ENCODE measurements at regions not wholly inside any gene's neighbourhood (a gene's known extent, or its start where the extent isn't known, plus 50 kb on each side); places are given as distances from the start of the nearest gene placed in this dataset.

- WGBS (ENCODE audit: extremely low coverage, insufficient coverage, insufficient read length) = no CpG with 5 or more reads among the region's 6 CpGs
- peak; percentile 82 to 93 for DNase-seq
- no peaks in the 10 kb centered on the region for H3K9me3 ChIP-seq (ENCODE audit: insufficient read depth, low read depth, low read length)
These were observed 222.8 kb downstream of the ADAMTS9 start for GRCh38 chr3:64464955-64465354.

GRCh38 chr3:64463981-64464380 is 223.8 kb downstream of the ADAMTS9 start:
- no peak overlapping the region for H2AK5ac ChIP-seq (ENCODE audit: low read length)
- peaks cover 0 to 2% of the 10 kb centered on the region in 2 experiments for H3K4me1 ChIP-seq (ENCODE audit: control insufficient read depth in 1 of 2, insufficient read depth in 2 of 2, low read length in 2 of 2)
- no peaks in the 10 kb centered on the region for H3K36me3 ChIP-seq (ENCODE audit: control insufficient read depth in 1 of 2, insufficient read depth in 2 of 2, low read length in 2 of 2)
- no peak overlapping the region for H4K8ac ChIP-seq (ENCODE audit: low read depth, low read length)
- H4K12ac ChIP-seq (ENCODE audit: low read depth, low read length) = no peak overlapping the region
- H3K79me1 ChIP-seq (ENCODE audit: low read length) = peaks cover 2% of the 10 kb centered on the region
- H3K4me2 ChIP-seq (ENCODE audit: low read length) = no peak overlapping the region
- H3K18ac ChIP-seq (ENCODE audit: low read length) = no peak overlapping the region
- H3K4ac ChIP-seq (ENCODE audit: low read depth, low read length) = no peak overlapping the region
- H2BK120ac ChIP-seq (ENCODE audit: insufficient read depth, low read length, poor library complexity) = no peak overlapping the region
- H3K27ac ChIP-seq (ENCODE audit: low read depth, low read length) = no peak overlapping the region
- no peak overlapping the region for H3K4me3 ChIP-seq (ENCODE audit: low read depth, low read length)
- WGBS (ENCODE audit: extremely low coverage, insufficient coverage, insufficient read length) = no CpG with 5 or more reads among the region's 4 CpGs
- H3K27me3 ChIP-seq (ENCODE audit: insufficient read depth, low read length) = no peaks in the 10 kb centered on the region
- no peak overlapping the region for H2BK12ac ChIP-seq (ENCODE audit: low read length)
- H2BK5ac ChIP-seq (ENCODE audit: low read depth, low read length, poor library complexity) = no peak overlapping the region
- H3K9me3 ChIP-seq (ENCODE audit: insufficient read depth, low read depth, low read length) = no peaks in the 10 kb centered on the region
- no peak overlapping the region for H2AFZ ChIP-seq (ENCODE audit: insufficient read depth, low read length, poor library complexity)
- no peak overlapping the region for H3K9ac ChIP-seq (ENCODE audit: low read length)
- no peak overlapping the region for H3K23ac ChIP-seq (ENCODE audit: low read length)
- no peak overlapping the region for H4K91ac ChIP-seq (ENCODE audit: low read depth, low read length)
- H3K14ac ChIP-seq (ENCODE audit: low read length) = no peak overlapping the region
- DNase-seq = no peak
- no peaks in the 10 kb centered on the region for H3K79me2 ChIP-seq (ENCODE audit: control insufficient read depth, insufficient read depth, low read length, poor library complexity)

More at GRCh38 chr3:64464955-64465354, 222.8 kb downstream of the ADAMTS9 start:
- Histone ChIP-seq H2BK12ac (ENCODE audit: low read length) (no peak overlapping the region), H2AFZ (ENCODE audit: insufficient read depth, low read length, poor library complexity) (no peak overlapping the region), H3K27me3 (ENCODE audit: insufficient read depth, low read length) (no peaks in the 10 kb centered on the region), H4K12ac (ENCODE audit: low read depth, low read length) (no peak overlapping the region), H3K4ac (ENCODE audit: low read depth, low read length) (no peak overlapping the region), H4K8ac (ENCODE audit: low read depth, low read length) (no peak overlapping the region), H3K23ac (ENCODE audit: low read length) (no peak overlapping the region), H3K4me3 (ENCODE audit: low read depth, low read length) (no peak overlapping the region), H3K36me3 (ENCODE audit: control insufficient read depth in 1 of 2, insufficient read depth in 2 of 2, low read length in 2 of 2) (no peaks in the 10 kb centered on the region), H4K91ac (ENCODE audit: low read depth, low read length) (no peak overlapping the region), H2BK120ac (ENCODE audit: insufficient read depth, low read length, poor library complexity) (no peak overlapping the region), H3K79me2 (ENCODE audit: control insufficient read depth, insufficient read depth, low read length, poor library complexity) (no peaks in the 10 kb centered on the region), H3K18ac (ENCODE audit: low read length) (no peak overlapping the region), H2AK5ac (ENCODE audit: low read length) (no peak overlapping the region), H3K4me2 (ENCODE audit: low read length) (no peak overlapping the region), H2BK5ac (ENCODE audit: low read depth, low read length, poor library complexity) (no peak overlapping the region), H3K9ac (ENCODE audit: low read length) (no peak overlapping the region), H3K14ac (ENCODE audit: low read length) (no peak overlapping the region), H3K4me1 (ENCODE audit: control insufficient read depth in 1 of 2, insufficient read depth in 2 of 2, low read length in 2 of 2) (peaks cover 0 to 2% of the 10 kb centered on the region in 2 experiments), H3K27ac (ENCODE audit: low read depth, low read length) (no peak overlapping the region), H3K79me1 (ENCODE audit: low read length) (peaks cover 2% of the 10 kb centered on the region)

GRCh38 chr3:64462203-64462602 is 225.6 kb downstream of the ADAMTS9 start:
- no CpG with 5 or more reads among the region's 5 CpGs for WGBS (ENCODE audit: extremely low coverage, insufficient coverage, insufficient read length)
- no peak overlapping the region for H3K4me2 ChIP-seq (ENCODE audit: low read length)
- H3K23ac ChIP-seq (ENCODE audit: low read length) = no peak overlapping the region
- no peak overlapping the region for H3K27ac ChIP-seq (ENCODE audit: low read depth, low read length)
- peak overlapping the region; percentile 68 for H2BK12ac ChIP-seq (ENCODE audit: low read length)
- H3K9ac ChIP-seq (ENCODE audit: low read length) = no peak overlapping the region
- no peaks in the 10 kb centered on the region for H3K79me2 ChIP-seq (ENCODE audit: control insufficient read depth, insufficient read depth, low read length, poor library complexity)
- no peak overlapping the region for H4K12ac ChIP-seq (ENCODE audit: low read depth, low read length)
- no peak overlapping the region for H2AFZ ChIP-seq (ENCODE audit: insufficient read depth, low read length, poor library complexity)
- H4K91ac ChIP-seq (ENCODE audit: low read depth, low read length) = no peak overlapping the region
- H2BK5ac ChIP-seq (ENCODE audit: low read depth, low read length, poor library complexity) = no peak overlapping the region
- no peak overlapping the region for H3K4ac ChIP-seq (ENCODE audit: low read depth, low read length)
- H3K79me1 ChIP-seq (ENCODE audit: low read length) = peaks cover 2% of the 10 kb centered on the region
- no peak overlapping the region for H4K8ac ChIP-seq (ENCODE audit: low read depth, low read length)
- no peaks in the 10 kb centered on the region for H3K9me3 ChIP-seq (ENCODE audit: insufficient read depth, low read depth, low read length)
- H3K27me3 ChIP-seq (ENCODE audit: insufficient read depth, low read length) = no peaks in the 10 kb centered on the region
- no peaks in the 10 kb centered on the region for H3K4me1 ChIP-seq (ENCODE audit: control insufficient read depth in 1 of 2, insufficient read depth in 2 of 2, low read length in 2 of 2)
- no peak overlapping the region for H2AK5ac ChIP-seq (ENCODE audit: low read length)
- H2BK120ac ChIP-seq (ENCODE audit: insufficient read depth, low read length, poor library complexity) = no peak overlapping the region
- DNase-seq = no peak
- no peaks in the 10 kb centered on the region for H3K36me3 ChIP-seq (ENCODE audit: control insufficient read depth in 1 of 2, insufficient read depth in 2 of 2, low read length in 2 of 2)
- no peak overlapping the region for H3K14ac ChIP-seq (ENCODE audit: low read length)
- no peak overlapping the region for H3K4me3 ChIP-seq (ENCODE audit: low read depth, low read length)
- H3K18ac ChIP-seq (ENCODE audit: low read length) = no peak overlapping the region

GRCh38 chr3:64460877-64461276 is 226.9 kb downstream of the ADAMTS9 start:
- DNase-seq = peak in 1 of 2 donors; percentile 44
- Histone ChIP-seq H2BK120ac (ENCODE audit: insufficient read depth, low read length, poor library complexity) (peak overlapping the region; percentile 58), H3K23ac (ENCODE audit: low read length) (no peak overlapping the region), H2AK5ac (ENCODE audit: low read length) (peak overlapping the region; percentile 15), H3K4me1 (ENCODE audit: control insufficient read depth in 1 of 2, insufficient read depth in 2 of 2, low read length in 2 of 2) (peaks cover 0 to 3% of the 10 kb centered on the region in 2 experiments), H3K14ac (ENCODE audit: low read length) (peak overlapping the region; percentile 64), H4K12ac (ENCODE audit: low read depth, low read length) (no peak overlapping the region), H3K79me2 (ENCODE audit: control insufficient read depth, insufficient read depth, low read length, poor library complexity) (no peaks in the 10 kb centered on the region), H3K4ac (ENCODE audit: low read depth, low read length) (peak overlapping the region; percentile 43), H3K36me3 (ENCODE audit: control insufficient read depth in 1 of 2, insufficient read depth in 2 of 2, low read length in 2 of 2) (no peaks in the 10 kb centered on the region), H3K79me1 (ENCODE audit: low read length) (peaks cover 4% of the 10 kb centered on the region), H3K18ac (ENCODE audit: low read length) (no peak overlapping the region), H4K91ac (ENCODE audit: low read depth, low read length) (peak overlapping the region; percentile 35), H3K27ac (ENCODE audit: low read depth, low read length) (no peak overlapping the region), H2BK5ac (ENCODE audit: low read depth, low read length, poor library complexity) (no peak overlapping the region), H4K8ac (ENCODE audit: low read depth, low read length) (no peak overlapping the region), H2BK12ac (ENCODE audit: low read length) (peak overlapping the region; percentile 66), H3K4me2 (ENCODE audit: low read length) (no peak overlapping the region), H3K9me3 (ENCODE audit: insufficient read depth, low read depth, low read length) (no peaks in the 10 kb centered on the region), H3K9ac (ENCODE audit: low read length) (no peak overlapping the region), H2AFZ (ENCODE audit: insufficient read depth, low read length, poor library complexity) (no peak overlapping the region), H3K4me3 (ENCODE audit: low read depth, low read length) (no peak overlapping the region), H3K27me3 (ENCODE audit: insufficient read depth, low read length) (no peaks in the 10 kb centered on the region)
- whole genome bisulfite sequencing (ENCODE audit: extremely low coverage, insufficient coverage, insufficient read length) = no CpG with 5 or more reads among the region's 5 CpGs

Measured in trophoblast cell (in vitro differentiated cells and primary cell).